Vagina (tissue), 2 donors: ENCODE measurements at regions not wholly inside any gene's neighbourhood (a gene's known extent, or its start where the extent isn't known, plus 50 kb on each side); places are given as distances from the start of the nearest gene placed in this dataset.

Experiments
- POLR2A ChIP-seq, 2 donors: fragments of 450-650 bp; IDR thresholded peaks; one replicate each; pipeline ENCODE4 v1.6.1; 2017; ENCODE audit warnings: antibody characterized with exemption in 2 of 2, mild to moderate bottlenecking in 2 of 2, moderate library complexity in 2 of 2
- POLR2AphosphoS5 ChIP-seq, 2 donors: sonication (generic); formaldehyde crosslinking; IDR thresholded peaks; one replicate each; pipeline ENCODE4 v1.9.0; 2017; ENCODE audit warnings: antibody characterized with exemption in 2 of 2, mild to moderate bottlenecking in 2 of 2, low read depth in 1 of 2; ENCODE audit not compliant: insufficient read depth in 1 of 2
- TF ChIP-seq, protein P1 (sequence below), 3 experiments: fragments of 450-650 bp in 2 of 3; fragments of 200-600 bp in 1 of 3; sonication (generic) in 1 of 3; IDR thresholded peaks; one replicate each; pipeline ENCODE4 v1.5.1; 2017 to 2019; ENCODE audit warnings: antibody characterized with exemption in 3 of 3, mild to moderate bottlenecking in 2 of 3, moderate library complexity in 2 of 3

DNA sequence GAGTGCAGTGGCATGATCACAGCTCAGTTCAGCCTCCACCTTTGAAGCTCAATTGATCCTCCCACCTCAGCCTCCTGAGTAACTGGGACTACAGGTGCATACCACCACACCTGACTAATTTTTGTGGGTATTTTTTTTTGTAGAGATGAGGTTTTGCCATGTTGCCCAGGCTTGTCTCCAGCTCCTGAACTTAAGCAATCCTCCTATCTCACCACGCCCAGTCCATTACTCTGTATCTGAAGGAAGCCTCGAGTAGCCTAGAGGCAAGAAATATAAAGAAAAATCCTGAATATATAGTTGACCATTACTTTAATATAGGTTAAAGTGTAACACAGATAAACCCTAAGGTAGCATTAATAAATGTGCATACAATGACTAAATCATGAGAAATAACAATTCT is 686.8 kb upstream of the PIK3C3 start:
- TF ChIP-seq, protein P1, sequence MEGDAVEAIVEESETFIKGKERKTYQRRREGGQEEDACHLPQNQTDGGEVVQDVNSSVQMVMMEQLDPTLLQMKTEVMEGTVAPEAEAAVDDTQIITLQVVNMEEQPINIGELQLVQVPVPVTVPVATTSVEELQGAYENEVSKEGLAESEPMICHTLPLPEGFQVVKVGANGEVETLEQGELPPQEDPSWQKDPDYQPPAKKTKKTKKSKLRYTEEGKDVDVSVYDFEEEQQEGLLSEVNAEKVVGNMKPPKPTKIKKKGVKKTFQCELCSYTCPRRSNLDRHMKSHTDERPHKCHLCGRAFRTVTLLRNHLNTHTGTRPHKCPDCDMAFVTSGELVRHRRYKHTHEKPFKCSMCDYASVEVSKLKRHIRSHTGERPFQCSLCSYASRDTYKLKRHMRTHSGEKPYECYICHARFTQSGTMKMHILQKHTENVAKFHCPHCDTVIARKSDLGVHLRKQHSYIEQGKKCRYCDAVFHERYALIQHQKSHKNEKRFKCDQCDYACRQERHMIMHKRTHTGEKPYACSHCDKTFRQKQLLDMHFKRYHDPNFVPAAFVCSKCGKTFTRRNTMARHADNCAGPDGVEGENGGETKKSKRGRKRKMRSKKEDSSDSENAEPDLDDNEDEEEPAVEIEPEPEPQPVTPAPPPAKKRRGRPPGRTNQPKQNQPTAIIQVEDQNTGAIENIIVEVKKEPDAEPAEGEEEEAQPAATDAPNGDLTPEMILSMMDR (IDR thresholded peaks at IDR 0.05), result no peak
- TF ChIP-seq POLR2A (IDR thresholded peaks at IDR 0.05) (no peak), POLR2AphosphoS5 (IDR thresholded peaks at IDR 0.05; ENCODE audit: insufficient read depth in 1 of 2, low read depth in 1 of 2) (no peak)
